ENCODE measurements at regions not wholly inside any gene's neighbourhood (a gene's known extent, or its start where the extent isn't known, plus 50 kb on each side); places are given as distances from the start of the nearest gene placed in this dataset.

GRCh38 chr11:45348729-45349128 lies 62.6 kb upstream of the SYT13 start:
- H3K36me3 ChIP-seq (ENCODE audit: control insufficient read depth, insufficient read depth, low read length) = no peaks in the 10 kb centered on the region
- DNase-seq (ENCODE audit: low read depth) = no peak
- no peak overlapping the region for H3K4me3 ChIP-seq (ENCODE audit: low read depth, low read length)
- TF ChIP-seq, protein P1, sequence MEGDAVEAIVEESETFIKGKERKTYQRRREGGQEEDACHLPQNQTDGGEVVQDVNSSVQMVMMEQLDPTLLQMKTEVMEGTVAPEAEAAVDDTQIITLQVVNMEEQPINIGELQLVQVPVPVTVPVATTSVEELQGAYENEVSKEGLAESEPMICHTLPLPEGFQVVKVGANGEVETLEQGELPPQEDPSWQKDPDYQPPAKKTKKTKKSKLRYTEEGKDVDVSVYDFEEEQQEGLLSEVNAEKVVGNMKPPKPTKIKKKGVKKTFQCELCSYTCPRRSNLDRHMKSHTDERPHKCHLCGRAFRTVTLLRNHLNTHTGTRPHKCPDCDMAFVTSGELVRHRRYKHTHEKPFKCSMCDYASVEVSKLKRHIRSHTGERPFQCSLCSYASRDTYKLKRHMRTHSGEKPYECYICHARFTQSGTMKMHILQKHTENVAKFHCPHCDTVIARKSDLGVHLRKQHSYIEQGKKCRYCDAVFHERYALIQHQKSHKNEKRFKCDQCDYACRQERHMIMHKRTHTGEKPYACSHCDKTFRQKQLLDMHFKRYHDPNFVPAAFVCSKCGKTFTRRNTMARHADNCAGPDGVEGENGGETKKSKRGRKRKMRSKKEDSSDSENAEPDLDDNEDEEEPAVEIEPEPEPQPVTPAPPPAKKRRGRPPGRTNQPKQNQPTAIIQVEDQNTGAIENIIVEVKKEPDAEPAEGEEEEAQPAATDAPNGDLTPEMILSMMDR (IDR thresholded peaks at IDR 0.05; ENCODE audit: insufficient read depth, low read length, poor library complexity, severe bottlenecking) = no peak
- H3K27me3 ChIP-seq (ENCODE audit: control insufficient read depth, insufficient read depth, low read length) = peaks cover 7% of the 10 kb centered on the region

DNA sequence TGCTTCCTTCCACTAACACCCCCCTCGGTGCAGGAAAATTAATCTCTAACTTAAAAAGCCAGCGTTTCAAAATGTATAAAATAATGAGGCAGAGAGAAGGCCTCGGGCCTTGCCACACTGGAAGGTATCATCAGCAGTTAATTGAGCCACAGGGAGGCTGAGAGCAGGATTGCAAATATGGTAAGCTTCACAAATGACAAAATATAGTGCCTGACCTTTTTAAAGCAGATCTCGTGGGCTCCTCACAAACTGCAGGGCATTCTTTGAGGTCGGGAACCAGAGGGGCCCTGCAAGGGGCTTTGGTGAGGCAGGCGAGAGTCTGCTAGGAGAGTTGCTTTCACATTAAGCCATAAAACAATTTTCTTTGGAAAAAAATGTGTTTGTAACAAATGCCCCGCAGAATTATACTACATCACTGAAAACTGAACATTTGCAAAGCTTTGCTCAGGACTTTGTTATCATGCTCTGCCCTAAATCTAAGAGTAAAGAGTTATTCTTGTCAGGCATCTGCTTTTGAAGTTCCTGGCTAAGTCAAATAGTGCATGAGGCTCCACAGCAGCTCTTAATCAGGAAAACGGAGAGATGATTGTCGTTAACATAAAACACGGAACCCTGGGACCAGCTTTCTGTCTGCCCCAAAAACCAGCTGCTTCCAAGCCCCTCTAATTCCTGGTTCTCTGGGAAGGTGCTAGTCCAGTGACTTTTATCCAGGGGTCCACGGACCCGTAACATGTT lies 61.4 kb upstream of the SYT13 start:
- Histone ChIP-seq H3K36me3 (ENCODE audit: control insufficient read depth, insufficient read depth, low read length) (no peaks in the 10 kb centered on the region), H3K4me3 (ENCODE audit: low read depth, low read length) (no peak overlapping the region), H3K27me3 (ENCODE audit: control insufficient read depth, insufficient read depth, low read length) (peaks cover 7% of the 10 kb centered on the region)
- no peak for DNase-seq (ENCODE audit: low read depth)
- TF ChIP-seq, protein P1 (IDR thresholded peaks at IDR 0.05; ENCODE audit: insufficient read depth, low read length, poor library complexity, severe bottlenecking) = no peak

DNA sequence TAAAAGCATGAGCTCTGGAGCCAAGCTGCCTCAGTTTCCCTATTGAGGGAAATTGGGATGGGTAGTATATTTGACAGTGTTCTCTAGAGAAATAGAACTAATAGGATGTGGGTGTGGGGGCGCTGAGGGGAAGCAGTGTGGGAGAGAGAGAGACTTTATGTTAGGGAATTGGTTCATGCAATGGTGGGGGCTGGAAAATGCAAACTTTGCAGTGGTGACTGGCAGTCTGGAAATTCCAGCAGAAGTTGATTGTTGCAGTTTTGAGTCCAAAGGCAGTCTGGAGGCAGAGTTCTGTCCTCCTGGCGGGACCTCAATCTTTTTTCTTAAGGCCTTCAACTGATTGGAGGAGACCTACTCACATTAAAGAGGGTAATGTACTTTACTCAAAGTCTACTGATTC lies 59.4 kb upstream of the SYT13 start:
- Histone ChIP-seq H3K27me3 (ENCODE audit: control insufficient read depth, insufficient read depth, low read length) (peaks cover 8% of the 10 kb centered on the region), H3K4me3 (ENCODE audit: low read depth, low read length) (no peak overlapping the region), H3K36me3 (ENCODE audit: control insufficient read depth, insufficient read depth, low read length) (no peaks in the 10 kb centered on the region)
- no peak for DNase-seq (ENCODE audit: low read depth)
- TF ChIP-seq, protein P1 (IDR thresholded peaks at IDR 0.05; ENCODE audit: insufficient read depth, low read length, poor library complexity, severe bottlenecking) = no peak

- H3K27me3 ChIP-seq (ENCODE audit: control insufficient read depth, insufficient read depth, low read length) = peaks cover 8% of the 10 kb centered on the region
- no peak for DNase-seq (ENCODE audit: low read depth)
Measured at GRCh38 chr11:45344028-45344427, 57.9 kb upstream of the SYT13 start.

GRCh38 chr11:45343444-45343843 lies 57.3 kb upstream of the SYT13 start:
- H3K27me3 ChIP-seq (ENCODE audit: control insufficient read depth, insufficient read depth, low read length) = peaks cover 5% of the 10 kb centered on the region
- TF ChIP-seq, protein P1 (IDR thresholded peaks at IDR 0.05; ENCODE audit: insufficient read depth, low read length, poor library complexity, severe bottlenecking) = no peak
- H3K36me3 ChIP-seq (ENCODE audit: control insufficient read depth, insufficient read depth, low read length) = no peaks in the 10 kb centered on the region
- H3K4me3 ChIP-seq (ENCODE audit: low read depth, low read length) = no peak overlapping the region
- DNase-seq (ENCODE audit: low read depth) = no peak

More at GRCh38 chr11:45344028-45344427, 57.9 kb upstream of the SYT13 start:
- Histone ChIP-seq H3K36me3 (ENCODE audit: control insufficient read depth, insufficient read depth, low read length) (no peaks in the 10 kb centered on the region), H3K4me3 (ENCODE audit: low read depth, low read length) (no peak overlapping the region)
- TF ChIP-seq, protein P1 (IDR thresholded peaks at IDR 0.05; ENCODE audit: insufficient read depth, low read length, poor library complexity, severe bottlenecking) = no peak

GRCh38 chr11:45341372-45341771 lies 55.2 kb upstream of the SYT13 start:
- no peak for DNase-seq (ENCODE audit: low read depth)
- Histone ChIP-seq H3K36me3 (ENCODE audit: control insufficient read depth, insufficient read depth, low read length) (no peaks in the 10 kb centered on the region), H3K27me3 (ENCODE audit: control insufficient read depth, insufficient read depth, low read length) (peaks cover 5% of the 10 kb centered on the region), H3K4me3 (ENCODE audit: low read depth, low read length) (no peak overlapping the region)
- TF ChIP-seq, protein P1 (IDR thresholded peaks at IDR 0.05; ENCODE audit: insufficient read depth, low read length, poor library complexity, severe bottlenecking) = no peak
